PFSK-1 (cell line): ENCODE measurements at regions not wholly inside any gene's neighbourhood (a gene's known extent, or its start where the extent isn't known, plus 50 kb on each side); places are given as distances from the start of the nearest gene placed in this dataset.

ENCODE experiments used
- POLR2AphosphoS5 ChIP-seq: IDR thresholded peaks from 2 replicates; pipeline ENCODE4 v1.6.1; 2012; ENCODE audit warnings: low read depth, mild to moderate bottlenecking, control low read depth, low read length, moderate library complexity
- SIN3A ChIP-seq: IDR thresholded peaks from 2 replicates; pipeline ENCODE4 v1.6.1; 2012; ENCODE audit warnings: mild to moderate bottlenecking, low read length, moderate library complexity, borderline replicate concordance; ENCODE audit not compliant: insufficient read depth
- TAF1 ChIP-seq: IDR thresholded peaks from 2 replicates; pipeline ENCODE4 v1.6.1; 2012; ENCODE audit warnings: low read length, control low read depth, borderline replicate concordance; ENCODE audit not compliant: insufficient read depth
- TF ChIP-seq, protein P1 (sequence below), 2 experiments: IDR thresholded peaks; 2 replicates each; pipeline versions ENCODE4 v1.6.1 to v1.8.0; 2011 to 2012; ENCODE audit warnings: low read depth in 2 of 2, low read length in 2 of 2, control low read depth in 1 of 2, inconsistent platforms in 1 of 2, mild to moderate bottlenecking in 1 of 2, moderate library complexity in 1 of 2; ENCODE audit not compliant: insufficient read depth in 1 of 2

DNA sequence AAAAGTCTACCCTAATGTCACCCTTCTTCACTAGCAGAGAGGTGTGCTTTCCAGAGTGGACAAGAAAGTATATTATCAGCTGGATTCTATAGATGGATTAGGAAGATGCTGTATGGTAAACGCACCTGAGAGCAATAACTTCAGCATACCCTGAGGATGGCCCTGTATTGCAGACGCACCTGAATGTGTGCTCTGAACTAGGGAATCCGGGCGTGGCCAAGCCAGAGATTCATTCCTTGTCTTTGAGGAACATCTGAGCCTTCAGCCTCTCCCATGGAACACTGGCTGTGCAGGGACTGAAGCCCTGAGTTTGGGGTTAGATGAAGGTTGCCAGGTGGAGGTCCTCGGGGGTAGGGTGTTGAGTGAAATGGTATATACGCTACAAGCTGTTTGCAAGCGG is 66.2 kb upstream of the NFE2L3 start:
- TF ChIP-seq SIN3A: no peak
- TF ChIP-seq TAF1: no peak
- no peak for TF ChIP-seq POLR2AphosphoS5
- TF ChIP-seq, protein P1, sequence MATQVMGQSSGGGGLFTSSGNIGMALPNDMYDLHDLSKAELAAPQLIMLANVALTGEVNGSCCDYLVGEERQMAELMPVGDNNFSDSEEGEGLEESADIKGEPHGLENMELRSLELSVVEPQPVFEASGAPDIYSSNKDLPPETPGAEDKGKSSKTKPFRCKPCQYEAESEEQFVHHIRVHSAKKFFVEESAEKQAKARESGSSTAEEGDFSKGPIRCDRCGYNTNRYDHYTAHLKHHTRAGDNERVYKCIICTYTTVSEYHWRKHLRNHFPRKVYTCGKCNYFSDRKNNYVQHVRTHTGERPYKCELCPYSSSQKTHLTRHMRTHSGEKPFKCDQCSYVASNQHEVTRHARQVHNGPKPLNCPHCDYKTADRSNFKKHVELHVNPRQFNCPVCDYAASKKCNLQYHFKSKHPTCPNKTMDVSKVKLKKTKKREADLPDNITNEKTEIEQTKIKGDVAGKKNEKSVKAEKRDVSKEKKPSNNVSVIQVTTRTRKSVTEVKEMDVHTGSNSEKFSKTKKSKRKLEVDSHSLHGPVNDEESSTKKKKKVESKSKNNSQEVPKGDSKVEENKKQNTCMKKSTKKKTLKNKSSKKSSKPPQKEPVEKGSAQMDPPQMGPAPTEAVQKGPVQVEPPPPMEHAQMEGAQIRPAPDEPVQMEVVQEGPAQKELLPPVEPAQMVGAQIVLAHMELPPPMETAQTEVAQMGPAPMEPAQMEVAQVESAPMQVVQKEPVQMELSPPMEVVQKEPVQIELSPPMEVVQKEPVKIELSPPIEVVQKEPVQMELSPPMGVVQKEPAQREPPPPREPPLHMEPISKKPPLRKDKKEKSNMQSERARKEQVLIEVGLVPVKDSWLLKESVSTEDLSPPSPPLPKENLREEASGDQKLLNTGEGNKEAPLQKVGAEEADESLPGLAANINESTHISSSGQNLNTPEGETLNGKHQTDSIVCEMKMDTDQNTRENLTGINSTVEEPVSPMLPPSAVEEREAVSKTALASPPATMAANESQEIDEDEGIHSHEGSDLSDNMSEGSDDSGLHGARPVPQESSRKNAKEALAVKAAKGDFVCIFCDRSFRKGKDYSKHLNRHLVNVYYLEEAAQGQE (IDR thresholded peaks at IDR 0.05; ENCODE audit: insufficient read depth in 1 of 2, low read depth in 2 of 2, low read length in 2 of 2): no peak
